ENCODE measurements at regions not wholly inside any gene's neighbourhood (a gene's known extent, or its start where the extent isn't known, plus 50 kb on each side); places are given as distances from the start of the nearest gene placed in this dataset.

DNA sequence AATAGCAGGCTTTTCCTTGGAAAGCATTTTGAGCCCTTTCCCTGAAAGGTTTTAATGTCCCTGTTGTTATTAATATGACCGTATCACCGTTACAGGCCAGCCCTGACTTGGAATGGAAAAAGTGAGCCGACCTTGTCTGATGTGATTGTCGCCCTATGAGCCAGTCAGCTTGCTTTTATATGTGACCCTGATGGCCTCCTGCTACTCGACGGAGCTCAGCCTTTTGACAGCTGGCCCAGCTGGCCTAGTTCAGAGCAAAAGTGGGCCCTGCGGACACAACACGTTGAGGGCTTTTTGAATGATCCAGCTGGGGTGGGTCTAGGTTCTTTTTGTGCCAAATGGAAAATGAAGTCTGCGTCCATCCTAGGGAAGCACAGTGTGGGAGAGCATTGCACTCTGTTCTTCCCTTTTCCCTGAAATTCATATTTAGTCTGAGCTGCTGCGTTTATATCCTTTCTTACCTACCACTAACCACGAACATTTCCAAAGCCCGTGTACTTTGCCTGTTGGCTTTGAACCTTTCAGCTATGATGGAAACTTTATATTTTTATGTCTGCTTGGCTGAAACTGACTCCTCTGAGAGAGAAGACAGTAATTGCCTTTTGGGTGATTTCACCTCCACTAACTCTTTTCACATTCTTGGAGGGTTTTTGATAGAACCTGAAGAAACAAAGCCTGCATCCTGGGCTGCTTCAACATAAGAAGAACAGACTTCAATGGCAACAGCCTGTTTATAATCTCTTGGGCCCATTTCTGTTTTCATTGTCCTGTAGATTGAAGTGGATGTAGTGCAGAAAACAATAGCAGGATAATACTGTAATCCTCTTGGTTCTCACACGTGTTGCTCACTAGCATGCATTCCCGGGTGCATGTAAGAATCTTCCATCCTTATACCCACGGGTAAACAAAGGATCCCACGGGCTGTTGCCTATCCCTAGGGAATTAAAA is 121.8 kb upstream of the HDGFL1 start:
- Histone ChIP-seq H3K4ac (ENCODE audit: low read depth, low read length) (no peak overlapping the region), H3K79me1 (ENCODE audit: insufficient read depth, low read depth, low read length, poor library complexity, severe bottlenecking) (no peaks in the 10 kb centered on the region), H3K23ac (ENCODE audit: insufficient read length, low read depth, low read length) (no peak overlapping the region), H2BK5ac (ENCODE audit: insufficient read length, low read length) (no peak overlapping the region), H4K91ac (ENCODE audit: insufficient read length, low read depth, low read length) (no peak overlapping the region), H3K14ac (ENCODE audit: insufficient read depth, low read length) (no peak overlapping the region), H2AFZ (ENCODE audit: low read length) (peak overlapping the region; percentile 6), H3K18ac (ENCODE audit: insufficient read length, low read depth, low read length) (no peak overlapping the region), H3K4me2 (ENCODE audit: insufficient read depth, insufficient read length, low read length) (no peak overlapping the region), H3K27me3 (ENCODE audit: insufficient read depth, low read length) (no peaks in the 10 kb centered on the region), H4K8ac (replicated peaks; ENCODE audit: insufficient read length, low read depth, low read length) (no peak overlapping the region), H3T11ph (ENCODE audit: low read length) (no peak overlapping the region), H2BK20ac (ENCODE audit: low read depth, low read length, poor library complexity, severe bottlenecking) (no peak overlapping the region), H3K23me2 (ENCODE audit: insufficient read length, low read depth, low read length, poor library complexity, severe bottlenecking) (no peaks in the 10 kb centered on the region), H2AK5ac (ENCODE audit: insufficient read length, low read length) (no peak overlapping the region), H3K27ac (ENCODE audit: insufficient read length, low read depth, low read length) (no peak overlapping the region), H2BK15ac (ENCODE audit: low read depth, low read length) (no peak overlapping the region), H4K5ac (ENCODE audit: insufficient read length, low read depth, low read length) (no peak overlapping the region), H4K20me1 (ENCODE audit: control insufficient read depth, insufficient read depth, insufficient read length) (no peaks in the 10 kb centered on the region), H2BK120ac (ENCODE audit: low read depth, low read length, poor library complexity, severe bottlenecking) (no peak overlapping the region), H3K9me3 (ENCODE audit: control insufficient read depth, low read depth, low read length) (no peaks in the 10 kb centered on the region), H3K56ac (ENCODE audit: insufficient read length, low read depth, low read length) (no peak overlapping the region), H3K79me2 (ENCODE audit: insufficient read depth, low read length) (no peaks in the 10 kb centered on the region), H2BK12ac (ENCODE audit: insufficient read length, low read depth, low read length) (no peak overlapping the region), H3K4me1 (ENCODE audit: insufficient read depth, low read length) (no peaks in the 10 kb centered on the region; the same call in 1 of the 2 replicates), H3K9ac (ENCODE audit: extremely low read depth, insufficient read length, low read length) (no peak overlapping the region)
- H3K27ac Mint-ChIP-seq = 0 out of 7 replicates have a peak overlapping the region, but pooled peaks of 1 of the 3 experiments have one; percentile 50
- peaks cover 0 to 5% (median 0%) of the 10 kb centered on the region in 3 experiments; a peak in 3 of 7 replicates for H3K36me3 Mint-ChIP-seq (ENCODE audit: insufficient read depth in 1 of 3, low read depth in 3 of 3)
- H3K4me1 Mint-ChIP-seq = peaks cover 17 to 19% of the 10 kb centered on the region in 2 experiments
- H3K4me3 Mint-ChIP-seq = no peak overlapping the region
- no peaks in the 10 kb centered on the region for H3K9me3 Mint-ChIP-seq
- WGBS (ENCODE audit: extremely low coverage, insufficient read length, low lambda C conversion rate) = no CpG with 5 or more reads among the region's 16 CpGs
- TF ChIP-seq, protein P1, sequence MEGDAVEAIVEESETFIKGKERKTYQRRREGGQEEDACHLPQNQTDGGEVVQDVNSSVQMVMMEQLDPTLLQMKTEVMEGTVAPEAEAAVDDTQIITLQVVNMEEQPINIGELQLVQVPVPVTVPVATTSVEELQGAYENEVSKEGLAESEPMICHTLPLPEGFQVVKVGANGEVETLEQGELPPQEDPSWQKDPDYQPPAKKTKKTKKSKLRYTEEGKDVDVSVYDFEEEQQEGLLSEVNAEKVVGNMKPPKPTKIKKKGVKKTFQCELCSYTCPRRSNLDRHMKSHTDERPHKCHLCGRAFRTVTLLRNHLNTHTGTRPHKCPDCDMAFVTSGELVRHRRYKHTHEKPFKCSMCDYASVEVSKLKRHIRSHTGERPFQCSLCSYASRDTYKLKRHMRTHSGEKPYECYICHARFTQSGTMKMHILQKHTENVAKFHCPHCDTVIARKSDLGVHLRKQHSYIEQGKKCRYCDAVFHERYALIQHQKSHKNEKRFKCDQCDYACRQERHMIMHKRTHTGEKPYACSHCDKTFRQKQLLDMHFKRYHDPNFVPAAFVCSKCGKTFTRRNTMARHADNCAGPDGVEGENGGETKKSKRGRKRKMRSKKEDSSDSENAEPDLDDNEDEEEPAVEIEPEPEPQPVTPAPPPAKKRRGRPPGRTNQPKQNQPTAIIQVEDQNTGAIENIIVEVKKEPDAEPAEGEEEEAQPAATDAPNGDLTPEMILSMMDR (conservative IDR thresholded peaks at IDR 0.05) = no peak
- H3K27me3 Mint-ChIP-seq (ENCODE audit: low read depth) = no peaks in the 10 kb centered on the region
- DNase-seq = no peak
